Endodermal cell (in vitro differentiated cells): ENCODE measurements at regions not wholly inside any gene's neighbourhood (a gene's known extent, or its start where the extent isn't known, plus 50 kb on each side); places are given as distances from the start of the nearest gene placed in this dataset.

Experiments used
- DNase-seq: peaks from one replicate; pipeline ENCODE4 v3.0.0-alpha.2; 2017
- H3K27ac ChIP-seq: 2 replicates; pipeline ENCODE4 v1.5.1; 2013; ENCODE audit warnings: mild to moderate bottlenecking, low read depth, low read length, moderate library complexity
- H3K27me3 ChIP-seq: 2 replicates; pipeline ENCODE4 v1.6.1; 2013; ENCODE audit warnings: mild to moderate bottlenecking, low read length, moderate library complexity; ENCODE audit not compliant: insufficient read depth, control insufficient read depth, poor library complexity, severe bottlenecking
- H3K36me3 ChIP-seq: 2 replicates; pipeline ENCODE4 v1.7.0; 2013; ENCODE audit warnings: mild to moderate bottlenecking, low read length, moderate library complexity; ENCODE audit not compliant: control insufficient read depth, insufficient read depth
- H3K4me1 ChIP-seq: one replicate; pipeline ENCODE4 v1.7.0; 2013; ENCODE audit warnings: low read length; ENCODE audit not compliant: control insufficient read depth, insufficient read depth
- H3K4me3 ChIP-seq: 2 replicates; pipeline ENCODE4 v1.5.1; 2013; ENCODE audit warnings: mild to moderate bottlenecking, low read length, moderate library complexity
- H3K9ac ChIP-seq: 2 replicates; pipeline ENCODE4 v1.6.1; 2013; ENCODE audit warnings: mild to moderate bottlenecking, low read length, moderate library complexity; ENCODE audit not compliant: poor library complexity, severe bottlenecking; ENCODE audit errors: extremely low read depth
- H3K9me3 ChIP-seq: 2 replicates; pipeline ENCODE4 v1.6.1; 2013; ENCODE audit warnings: mild to moderate bottlenecking, low read length, moderate library complexity; ENCODE audit not compliant: control insufficient read depth
- H3K27ac Mint-ChIP-seq: 2 replicates; pipeline ENCODE4 v1.8.0; 2020; ENCODE audit warnings: mixed read lengths
- H3K27me3 Mint-ChIP-seq: 2 replicates; pipeline ENCODE4 v1.8.0; 2021; ENCODE audit warnings: mild to moderate bottlenecking, mixed read lengths; ENCODE audit not compliant: insufficient read depth
- H3K36me3 Mint-ChIP-seq: 2 replicates; pipeline ENCODE4 v1.8.0; 2020; ENCODE audit warnings: low read depth, mixed read lengths
- H3K4me1 Mint-ChIP-seq: 2 replicates; pipeline ENCODE4 v1.8.0; 2020; ENCODE audit warnings: mixed read lengths
- H3K4me3 Mint-ChIP-seq: 2 replicates; pipeline ENCODE4 v1.8.0; 2020; ENCODE audit warnings: mild to moderate bottlenecking, moderate library complexity, mixed read lengths
- H3K9me3 Mint-ChIP-seq: 2 replicates; pipeline ENCODE4 v1.8.0; 2020; ENCODE audit warnings: mild to moderate bottlenecking, mixed read lengths
- CTCF ChIP-seq: fragments of 200-600 bp; sonication (generic); conservative IDR thresholded peaks from 2 replicates; pipeline ENCODE4 v1.5.0; 2021; ENCODE audit warnings: antibody characterized with exemption, mild to moderate bottlenecking
- WGBS, 2 experiments: methylation state at CpG; one replicate each; pipeline versions ENCODE4 v1.1.5 to v1.1.7; 2013; ENCODE audit warnings: missing lambda C conversion rate in 2 of 2, mixed read lengths in 1 of 2; ENCODE audit not compliant: insufficient coverage in 1 of 2, insufficient read length in 1 of 2; 5-methylcytosine and 5-hydroxymethylcytosine counted together

GRCh38 chr10:2076528-2076927, 339.2 kb upstream of the ADARB2 start:
- 90 to 94% methylated on average over 11 of the region's 11 CpGs for WGBS, 2 experiments
- TF ChIP-seq CTCF, result peak; percentile 34
- Mint-ChIP-seq H3K27me3 (no peaks in the 10 kb centered on the region), H3K4me3 (no peak overlapping the region), H3K27ac (no peak overlapping the region), H3K36me3 (no peaks in the 10 kb centered on the region), H3K9me3 (no peaks in the 10 kb centered on the region), H3K4me1 (peaks cover 2% of the 10 kb centered on the region)
- H3K27ac ChIP-seq, result no peak overlapping the region
- no peaks in the 10 kb centered on the region for H3K9me3 ChIP-seq
- H3K9ac ChIP-seq, result no peak overlapping the region
- H3K4me3 ChIP-seq, result no peak overlapping the region
- H3K36me3 ChIP-seq, result no peaks in the 10 kb centered on the region
- no peaks in the 10 kb centered on the region for H3K4me1 ChIP-seq
- no peaks in the 10 kb centered on the region for H3K27me3 ChIP-seq
- peak; percentile 55 for DNase-seq

- H3K36me3 Mint-ChIP-seq, result no peaks in the 10 kb centered on the region
- H3K27ac Mint-ChIP-seq, result no peak overlapping the region
- no peaks in the 10 kb centered on the region for H3K4me1 Mint-ChIP-seq
- no peak for TF ChIP-seq CTCF
- H3K9me3 Mint-ChIP-seq, result peaks cover 36% of the 10 kb centered on the region
- no peaks in the 10 kb centered on the region for H3K27me3 Mint-ChIP-seq
- H3K27me3 ChIP-seq, result no peaks in the 10 kb centered on the region
- no peak overlapping the region for H3K4me3 Mint-ChIP-seq
- H3K4me3 ChIP-seq, result no peak overlapping the region
- DNase-seq, result no peak
- H3K9me3 ChIP-seq, result no peaks in the 10 kb centered on the region
- no peaks in the 10 kb centered on the region for H3K4me1 ChIP-seq
- H3K36me3 ChIP-seq, result no peaks in the 10 kb centered on the region
- WGBS, 2 experiments, result 100% methylated on average over 1 of the region's 2 CpGs; no CpG with 5 or more reads in 1 of the 2 experiments
- H3K27ac ChIP-seq, result no peak overlapping the region
- no peak overlapping the region for H3K9ac ChIP-seq
These were observed 329.7 kb upstream of the ADARB2 start for GRCh38 chr10:2067015-2067414.

GRCh38 chr10:2054728-2055127, 317.4 kb upstream of the ADARB2 start:
- Mint-ChIP-seq H3K36me3 (no peaks in the 10 kb centered on the region), H3K27me3 (no peaks in the 10 kb centered on the region), H3K4me1 (no peaks in the 10 kb centered on the region), H3K9me3 (no peaks in the 10 kb centered on the region), H3K4me3 (no peak overlapping the region), H3K27ac (no peak overlapping the region)
- Histone ChIP-seq H3K27me3 (no peaks in the 10 kb centered on the region), H3K4me1 (no peaks in the 10 kb centered on the region), H3K9ac (no peak overlapping the region), H3K36me3 (no peaks in the 10 kb centered on the region), H3K4me3 (no peak overlapping the region), H3K27ac (no peak overlapping the region), H3K9me3 (no peaks in the 10 kb centered on the region)
- no peak for DNase-seq
- TF ChIP-seq CTCF, result no peak
- WGBS, 2 experiments, result 80 to 86% methylated on average over 1 to 2 of the region's 3 CpGs
